ENCODE measurements at regions not wholly inside any gene's neighbourhood (a gene's known extent, or its start where the extent isn't known, plus 50 kb on each side); places are given as distances from the start of the nearest gene placed in this dataset.

DNA sequence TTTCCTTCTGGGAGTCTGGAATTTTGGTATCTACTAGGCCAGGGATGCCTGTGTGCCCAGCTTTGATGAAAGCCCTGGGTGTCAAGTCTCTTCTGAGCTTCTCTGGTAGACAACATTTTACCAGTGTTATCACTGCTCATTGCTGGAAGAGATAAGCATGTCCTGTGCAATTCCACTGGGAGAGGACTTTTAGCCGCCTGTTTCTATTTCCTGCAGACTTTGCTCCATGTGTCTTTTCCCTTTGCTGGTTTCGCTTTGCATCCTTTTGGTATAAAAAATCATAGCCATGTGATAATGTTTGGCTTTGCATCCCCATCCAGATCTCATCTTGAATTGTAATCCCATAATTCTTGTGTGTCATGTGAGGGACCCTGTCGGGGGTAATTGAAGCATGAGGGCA is 163.2 kb downstream of the SLC28A3 start:
- Histone ChIP-seq H3K4me1 (ENCODE audit: insufficient read depth, poor library complexity, severe bottlenecking) (peaks cover 4% of the 10 kb centered on the region), H3K4me3 (ENCODE audit: severe bottlenecking) (no peak overlapping the region), H3K36me3 (ENCODE audit: low read depth) (no peaks in the 10 kb centered on the region), H3K27me3 (ENCODE audit: insufficient read depth, poor library complexity, severe bottlenecking) (no peaks in the 10 kb centered on the region), H3K27ac (ENCODE audit: poor library complexity, severe bottlenecking) (no peak overlapping the region), H3K9me3 (ENCODE audit: severe bottlenecking) (no peaks in the 10 kb centered on the region)
- TF ChIP-seq, protein P1, sequence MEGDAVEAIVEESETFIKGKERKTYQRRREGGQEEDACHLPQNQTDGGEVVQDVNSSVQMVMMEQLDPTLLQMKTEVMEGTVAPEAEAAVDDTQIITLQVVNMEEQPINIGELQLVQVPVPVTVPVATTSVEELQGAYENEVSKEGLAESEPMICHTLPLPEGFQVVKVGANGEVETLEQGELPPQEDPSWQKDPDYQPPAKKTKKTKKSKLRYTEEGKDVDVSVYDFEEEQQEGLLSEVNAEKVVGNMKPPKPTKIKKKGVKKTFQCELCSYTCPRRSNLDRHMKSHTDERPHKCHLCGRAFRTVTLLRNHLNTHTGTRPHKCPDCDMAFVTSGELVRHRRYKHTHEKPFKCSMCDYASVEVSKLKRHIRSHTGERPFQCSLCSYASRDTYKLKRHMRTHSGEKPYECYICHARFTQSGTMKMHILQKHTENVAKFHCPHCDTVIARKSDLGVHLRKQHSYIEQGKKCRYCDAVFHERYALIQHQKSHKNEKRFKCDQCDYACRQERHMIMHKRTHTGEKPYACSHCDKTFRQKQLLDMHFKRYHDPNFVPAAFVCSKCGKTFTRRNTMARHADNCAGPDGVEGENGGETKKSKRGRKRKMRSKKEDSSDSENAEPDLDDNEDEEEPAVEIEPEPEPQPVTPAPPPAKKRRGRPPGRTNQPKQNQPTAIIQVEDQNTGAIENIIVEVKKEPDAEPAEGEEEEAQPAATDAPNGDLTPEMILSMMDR (IDR thresholded peaks at IDR 0.05; ENCODE audit: poor library complexity, severe bottlenecking), result no peak
- ATAC-seq (ENCODE audit: low read depth) (no peak), DNase-seq (ENCODE audit: low spot score) (no peak)

- TF ChIP-seq, protein P1 (IDR thresholded peaks at IDR 0.05; ENCODE audit: poor library complexity, severe bottlenecking), result no peak
- H3K4me3 ChIP-seq (ENCODE audit: severe bottlenecking), result no peak overlapping the region
- DNase-seq (ENCODE audit: low spot score) (no peak), ATAC-seq (ENCODE audit: low read depth) (no peak)
- H3K36me3 ChIP-seq (ENCODE audit: low read depth), result no peaks in the 10 kb centered on the region
- no peaks in the 10 kb centered on the region for H3K27me3 ChIP-seq (ENCODE audit: insufficient read depth, poor library complexity, severe bottlenecking)
- peaks cover 4% of the 10 kb centered on the region for H3K4me1 ChIP-seq (ENCODE audit: insufficient read depth, poor library complexity, severe bottlenecking)
- H3K27ac ChIP-seq (ENCODE audit: poor library complexity, severe bottlenecking), result no peak overlapping the region
- H3K9me3 ChIP-seq (ENCODE audit: severe bottlenecking), result no peaks in the 10 kb centered on the region
These were observed 161.0 kb downstream of the SLC28A3 start for GRCh38 chr9:84179531-84179930.

GRCh38 chr9:84187090-84187489 is 153.5 kb downstream of the SLC28A3 start:
- H3K4me1 ChIP-seq (ENCODE audit: insufficient read depth, poor library complexity, severe bottlenecking), result peaks cover 2% of the 10 kb centered on the region
- no peak overlapping the region for H3K27ac ChIP-seq (ENCODE audit: poor library complexity, severe bottlenecking)
- H3K27me3 ChIP-seq (ENCODE audit: insufficient read depth, poor library complexity, severe bottlenecking), result no peaks in the 10 kb centered on the region
- no peak overlapping the region for H3K4me3 ChIP-seq (ENCODE audit: severe bottlenecking)
- ATAC-seq (ENCODE audit: low read depth), result no peak
- no peaks in the 10 kb centered on the region for H3K36me3 ChIP-seq (ENCODE audit: low read depth)
- no peak for DNase-seq (ENCODE audit: low spot score)
- TF ChIP-seq, protein P1 (IDR thresholded peaks at IDR 0.05; ENCODE audit: poor library complexity, severe bottlenecking), result no peak
- no peaks in the 10 kb centered on the region for H3K9me3 ChIP-seq (ENCODE audit: severe bottlenecking)

GRCh38 chr9:84189904-84190303 is 150.7 kb downstream of the SLC28A3 start:
- Histone ChIP-seq H3K36me3 (ENCODE audit: low read depth) (no peaks in the 10 kb centered on the region), H3K4me3 (ENCODE audit: severe bottlenecking) (no peak overlapping the region), H3K27me3 (ENCODE audit: insufficient read depth, poor library complexity, severe bottlenecking) (no peaks in the 10 kb centered on the region), H3K4me1 (ENCODE audit: insufficient read depth, poor library complexity, severe bottlenecking) (no peaks in the 10 kb centered on the region), H3K9me3 (ENCODE audit: severe bottlenecking) (no peaks in the 10 kb centered on the region), H3K27ac (ENCODE audit: poor library complexity, severe bottlenecking) (no peak overlapping the region)
- ATAC-seq (ENCODE audit: low read depth) (peak; percentile 72; the same call in 2 of the 3 replicates), DNase-seq (ENCODE audit: low spot score) (no peak)
- TF ChIP-seq, protein P1 (IDR thresholded peaks at IDR 0.05; ENCODE audit: poor library complexity, severe bottlenecking), result no peak

DNA sequence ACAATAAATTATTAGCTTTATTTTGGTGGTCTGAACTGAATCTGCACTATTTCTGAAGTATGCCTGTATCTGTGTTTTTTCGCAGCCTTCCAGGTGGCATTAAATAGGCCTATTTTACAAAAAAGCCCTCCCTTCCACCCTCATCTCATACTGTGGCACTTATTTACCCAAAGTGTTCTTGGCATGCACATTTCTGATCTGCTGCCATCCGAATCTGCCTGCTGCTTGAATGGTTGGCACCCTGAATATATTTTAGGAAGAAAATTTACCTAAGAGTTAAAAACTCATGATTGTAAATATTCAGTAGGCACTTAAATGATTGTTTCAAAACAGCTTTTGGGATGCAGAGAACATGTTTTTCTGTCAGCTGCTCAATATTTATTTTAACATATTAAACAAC is 150.1 kb downstream of the SLC28A3 start:
- TF ChIP-seq, protein P1 (IDR thresholded peaks at IDR 0.05; ENCODE audit: poor library complexity, severe bottlenecking), result no peak
- no peaks in the 10 kb centered on the region for H3K27me3 ChIP-seq (ENCODE audit: insufficient read depth, poor library complexity, severe bottlenecking)
- H3K4me3 ChIP-seq (ENCODE audit: severe bottlenecking), result no peak overlapping the region
- H3K4me1 ChIP-seq (ENCODE audit: insufficient read depth, poor library complexity, severe bottlenecking), result no peaks in the 10 kb centered on the region
- H3K9me3 ChIP-seq (ENCODE audit: severe bottlenecking), result no peaks in the 10 kb centered on the region
- H3K27ac ChIP-seq (ENCODE audit: poor library complexity, severe bottlenecking), result no peak overlapping the region
- ATAC-seq (ENCODE audit: low read depth) (no peak), DNase-seq (ENCODE audit: low spot score) (no peak)
- H3K36me3 ChIP-seq (ENCODE audit: low read depth), result no peaks in the 10 kb centered on the region
